NOMO-1 (cell line): ENCODE measurements at regions not wholly inside any gene's neighbourhood (a gene's known extent, or its start where the extent isn't known, plus 50 kb on each side); places are given as distances from the start of the nearest gene placed in this dataset.
"Not testable (repeated sequence)": the region's sequence is repeated elsewhere in the genome, so short reads cannot be mapped to it uniquely, and the experiment has no call there.

ENCODE experiments used
- DNase-seq, 2 experiments: peaks; one replicate each; lab custom pipeline; 2025; ENCODE audit not compliant: unreplicated experiment in 2 of 2; lab: John Stamatoyannopoulos, UW

- not testable (repeated sequence) for DNase-seq
These were observed 203.9 kb downstream of the SPATA31A1 start for GRCh38 chr9:39559384-39559783.

- DNase-seq = not testable (repeated sequence)
These were observed 211.3 kb downstream of the SPATA31A1 start for GRCh38 chr9:39566782-39567181.

- DNase-seq = not testable (repeated sequence)
These were observed 211.9 kb downstream of the SPATA31A1 start for GRCh38 chr9:39567396-39567795.

GRCh38 chr9:39568900-39569299 is 213.4 kb downstream of the SPATA31A1 start:
- not testable (repeated sequence) for DNase-seq

GRCh38 chr9:39573024-39574022 is 217.9 kb downstream of the SPATA31A1 start:
- DNase-seq = not testable (repeated sequence)

- not testable (repeated sequence) for DNase-seq
These were observed 223.5 kb downstream of the SPATA31A1 start for GRCh38 chr9:39579000-39579399.

GRCh38 chr9:39581296-39581695 is 225.8 kb downstream of the SPATA31A1 start:
- not testable (repeated sequence) for DNase-seq

GRCh38 chr9:39582677-39583412 is 227.4 kb downstream of the SPATA31A1 start:
- DNase-seq = not testable (repeated sequence)

- DNase-seq = not testable (repeated sequence)
These were observed 227.9 kb downstream of the SPATA31A1 start for GRCh38 chr9:39583413-39583747.

- not testable (repeated sequence) for DNase-seq
These were observed 229.8 kb downstream of the SPATA31A1 start for GRCh38 chr9:39585233-39585632.

- DNase-seq = no peak
These were observed 232.5 kb downstream of the SPATA31A1 start for GRCh38 chr9:39587844-39588499.

- DNase-seq = no peak
These were observed 233.2 kb downstream of the SPATA31A1 start for GRCh38 chr9:39588500-39589137.

GRCh38 chr9:39604089-39604488 is 248.6 kb downstream of the SPATA31A1 start:
- not testable (repeated sequence) for DNase-seq

GRCh38 chr9:39611449-39612231 is 256.2 kb downstream of the SPATA31A1 start:
- DNase-seq = not testable (repeated sequence)

- not testable (repeated sequence) for DNase-seq
These were observed 261.0 kb downstream of the SPATA31A1 start for GRCh38 chr9:39616480-39616879.

GRCh38 chr9:39624048-39624447 is 268.6 kb downstream of the SPATA31A1 start:
- not testable (repeated sequence) for DNase-seq

- not testable (repeated sequence) for DNase-seq
These were observed 276.6 kb downstream of the SPATA31A1 start for GRCh38 chr9:39632071-39632470.

- DNase-seq = not testable (repeated sequence)
These were observed 293.6 kb downstream of the SPATA31A1 start for GRCh38 chr9:39649029-39649428.

- not testable (repeated sequence) for DNase-seq
These were observed 301.6 kb downstream of the SPATA31A1 start for GRCh38 chr9:39656960-39657603.
